IMR-90 (cell line): ENCODE measurements at regions not wholly inside any gene's neighbourhood (a gene's known extent, or its start where the extent isn't known, plus 50 kb on each side); places are given as distances from the start of the nearest gene placed in this dataset.

Experiments used
- CTCF ChIP-seq: conservative IDR thresholded peaks from 2 replicates; pipeline ENCODE4 v1.5.1; 2012; ENCODE audit warnings: mild to moderate bottlenecking, low read depth, low read length, improper control_type of control experiment
- ELK1 ChIP-seq: fragments of 150-350 bp; IDR thresholded peaks from 2 replicates; pipeline ENCODE4 v1.6.1; 2016; ENCODE audit warnings: low read depth, mild to moderate bottlenecking, low read length, moderate library complexity, borderline replicate concordance
- MXI1 ChIP-seq: IDR thresholded peaks from 2 replicates; pipeline ENCODE4 v1.6.1; 2012; ENCODE audit warnings: low read depth, mild to moderate bottlenecking, low read length, moderate library complexity, borderline replicate concordance
- POLR2A ChIP-seq: IDR thresholded peaks from 2 replicates; pipeline ENCODE4 v1.6.1; 2012; ENCODE audit warnings: mild to moderate bottlenecking, low read depth, low read length
- RAD21 ChIP-seq: IDR thresholded peaks from 2 replicates; pipeline ENCODE4 v1.6.1; 2012; ENCODE audit warnings: low read length, improper control_type of control experiment
- RFX5 ChIP-seq: IDR thresholded peaks from 2 replicates; pipeline ENCODE4 v1.8.0; 2012; ENCODE audit warnings: low read depth, mild to moderate bottlenecking, low read length, moderate library complexity
- SMC3 ChIP-seq: fragments of 150-350 bp; IDR thresholded peaks from 2 replicates; pipeline ENCODE4 v1.6.1; 2016; ENCODE audit warnings: low read depth, mild to moderate bottlenecking, antibody characterized with exemption, low read length, moderate library complexity
- USF2 ChIP-seq: fragments of 150-350 bp; IDR thresholded peaks from 2 replicates; pipeline ENCODE4 v1.6.1; 2017; ENCODE audit warnings: mild to moderate bottlenecking, antibody characterized with exemption, low read length, low read depth

- no peak for TF ChIP-seq POLR2A
- TF ChIP-seq ELK1: no peak
- no peak for TF ChIP-seq CTCF
- no peak for TF ChIP-seq RFX5
- no peak for TF ChIP-seq MXI1
- no peak for TF ChIP-seq RAD21
- no peak for TF ChIP-seq SMC3
- no peak for TF ChIP-seq USF2
Observed at GRCh38 chr6:91827151-91827550, 1240.3 kb upstream of the MAP3K7 start.
